Stimulated activated CD4-positive, alpha-beta T cell treated with anti-CD3 and anti-CD28 coated beads, Interleukin-1b, Interleukin-23, amount 100 ng/mL, for 48 hours (primary cell): ENCODE measurements at regions not wholly inside any gene's neighbourhood (a gene's known extent, or its start where the extent isn't known, plus 50 kb on each side); places are given as distances from the start of the nearest gene placed in this dataset.
"Not testable (repeated sequence)": the region's sequence is repeated elsewhere in the genome, so short reads cannot be mapped to it uniquely, and the experiment has no call there.

Experiments
- DNase-seq: peaks from one replicate; pipeline ENCODE4 v3.0.0-alpha.2; 2020

DNA sequence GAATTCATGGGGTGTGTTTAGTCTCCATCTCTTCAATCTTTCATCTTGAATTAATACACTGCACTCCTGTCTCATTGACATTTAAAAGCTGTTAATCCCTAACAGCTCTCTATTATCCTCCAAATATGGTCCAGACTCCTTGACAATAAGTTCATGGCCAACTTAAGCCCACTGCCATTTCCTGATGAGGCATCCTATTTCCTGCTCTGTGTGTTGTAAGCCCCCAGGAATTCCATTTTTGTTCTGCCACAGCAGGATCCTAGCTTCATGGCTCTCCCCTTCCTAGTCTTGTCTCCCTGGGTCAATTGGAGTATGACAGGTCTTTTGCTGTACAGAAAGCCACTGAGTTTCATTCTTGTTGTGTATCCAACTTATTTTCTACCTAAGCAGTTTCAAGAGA is 218.8 kb downstream of the OTUD1 start:
- no peak for DNase-seq

DNA sequence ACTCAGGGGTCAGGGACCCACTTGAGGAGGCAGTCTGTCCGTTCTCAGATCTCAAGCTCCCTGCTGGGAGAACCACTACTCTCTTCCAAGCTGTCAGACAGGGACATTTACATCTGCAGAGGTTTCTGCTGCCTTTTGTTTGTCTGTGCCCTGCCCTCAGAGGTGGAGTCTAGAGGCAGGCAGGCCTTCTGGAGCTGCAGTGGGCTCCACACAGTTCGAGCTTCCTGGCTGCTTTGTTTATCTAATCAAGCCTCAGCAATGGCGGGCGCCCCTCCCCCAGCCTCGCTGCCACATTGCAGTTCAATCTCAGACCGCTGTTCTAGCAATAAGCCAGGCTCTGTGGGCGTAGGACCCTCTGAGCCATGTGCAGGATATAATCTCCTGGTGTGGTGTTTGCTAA is 233.0 kb downstream of the OTUD1 start:
- DNase-seq, result not testable (repeated sequence)

DNA sequence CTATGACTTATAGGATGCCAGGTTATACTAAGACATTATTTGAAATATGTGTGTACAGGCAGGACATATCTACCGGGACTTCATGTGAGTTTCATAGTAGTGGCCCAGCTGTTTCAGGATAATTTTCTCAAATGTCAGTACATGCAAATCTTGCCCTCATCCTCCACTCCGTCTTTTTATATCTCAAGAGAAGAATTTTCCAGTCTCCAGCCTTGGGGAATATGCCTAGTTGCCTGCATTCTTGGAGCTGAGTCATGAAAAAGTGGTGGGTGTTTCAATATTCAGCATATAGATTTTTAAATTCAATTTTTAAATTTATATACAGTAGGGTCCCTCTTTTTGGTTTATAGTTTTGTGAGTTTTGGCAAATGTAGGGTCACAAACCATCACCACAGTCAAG is 236.7 kb downstream of the OTUD1 start:
- no peak for DNase-seq

DNA sequence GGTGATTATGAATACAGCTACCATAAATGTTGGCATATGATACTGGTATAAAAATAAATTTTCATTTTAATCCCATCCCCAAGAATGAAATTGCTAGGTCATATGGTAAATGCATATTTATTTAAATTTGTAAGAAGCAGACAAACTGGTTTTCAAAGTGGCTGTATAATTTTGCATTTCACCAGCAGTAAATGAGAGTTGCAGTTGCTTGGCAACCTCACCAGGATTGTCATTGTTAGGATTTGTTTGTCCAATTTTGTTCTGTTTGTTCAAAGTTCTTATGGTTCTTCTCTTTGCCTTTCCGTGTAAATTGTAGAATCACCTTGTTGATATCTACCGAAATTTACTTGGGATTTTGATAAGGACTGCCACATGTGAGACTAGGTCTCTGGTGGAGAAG is 237.4 kb downstream of the OTUD1 start:
- DNase-seq, result no peak

DNA sequence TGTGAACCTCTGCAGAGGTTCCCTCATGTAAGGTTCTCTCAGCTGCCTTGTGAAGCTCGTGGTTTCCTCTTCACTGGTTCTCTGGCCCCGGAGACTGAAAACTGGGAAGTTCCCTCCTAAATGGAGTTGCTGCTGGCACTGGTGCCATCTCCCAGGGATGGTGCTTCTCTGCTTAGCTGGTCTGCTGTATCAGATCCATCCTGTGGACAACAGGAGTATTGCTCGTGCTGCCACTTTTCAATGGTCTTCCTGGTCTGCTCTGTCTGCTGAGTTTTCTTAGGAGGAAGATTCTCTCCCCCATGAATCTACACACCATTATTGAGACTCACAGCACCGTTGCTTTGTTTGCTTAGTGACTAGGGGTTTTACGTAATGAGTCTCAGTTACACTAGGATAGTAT is 247.8 kb downstream of the OTUD1 start:
- DNase-seq, result no peak

DNA sequence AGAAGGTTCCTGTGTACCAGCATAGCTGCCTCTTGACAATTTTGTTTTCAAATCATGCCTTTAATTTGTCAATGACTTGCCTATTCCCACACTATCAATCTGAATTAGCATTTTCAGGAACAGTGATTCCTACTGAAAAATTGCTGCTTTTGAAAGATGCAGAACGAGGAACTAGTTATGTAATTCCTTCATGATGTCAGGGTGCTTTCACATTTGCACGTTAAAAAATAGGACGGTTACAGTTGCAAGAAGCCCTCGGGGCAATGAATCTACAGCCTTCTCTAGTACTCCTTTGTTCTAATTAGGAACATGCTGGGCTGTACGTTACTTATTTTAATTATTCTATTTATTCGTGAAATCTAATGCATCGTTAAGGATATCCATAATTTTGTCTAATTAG is 253.9 kb downstream of the OTUD1 start:
- DNase-seq, result no peak

DNA sequence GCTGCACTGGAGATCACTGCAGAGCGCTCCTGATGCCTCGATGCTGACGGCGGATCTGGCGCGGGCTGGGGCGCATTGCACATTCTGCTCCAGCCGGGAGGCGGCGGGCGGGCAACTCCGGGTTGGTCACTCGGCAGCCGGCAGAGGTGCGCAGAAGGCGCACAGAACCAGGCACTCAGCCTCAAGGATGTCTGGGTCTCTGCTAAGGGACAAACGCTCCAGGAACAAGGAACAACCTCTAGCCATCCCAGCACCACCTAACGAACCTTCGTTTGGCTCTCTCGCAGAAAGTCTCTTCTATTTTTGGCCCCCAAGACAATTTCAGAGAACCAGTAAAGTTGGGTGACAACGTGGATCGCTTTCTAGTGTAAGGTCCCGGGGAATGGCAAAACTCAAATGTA is 254.6 kb downstream of the OTUD1 start:
- DNase-seq, result peak; percentile 12

DNA sequence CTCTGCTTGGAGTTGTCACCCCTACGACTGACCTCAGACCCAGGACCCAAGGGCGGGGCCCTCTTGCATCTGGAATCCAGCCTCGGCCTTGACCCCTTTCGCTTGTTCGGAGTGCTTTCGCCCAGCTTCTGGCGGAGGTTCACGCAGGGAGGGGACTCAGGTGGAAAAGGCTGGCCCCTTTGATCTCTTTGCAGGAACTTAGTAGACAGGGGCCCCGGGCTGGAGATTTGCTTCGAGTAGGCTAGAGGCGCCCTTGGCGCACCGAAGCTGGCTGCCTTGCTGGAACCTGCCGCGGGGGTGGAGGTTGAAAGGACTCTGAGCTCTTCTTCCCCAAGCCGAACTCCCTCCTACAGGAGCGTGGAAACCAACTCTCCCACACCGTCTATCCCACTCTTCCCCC is 255.1 kb downstream of the OTUD1 start:
- no peak for DNase-seq

DNA sequence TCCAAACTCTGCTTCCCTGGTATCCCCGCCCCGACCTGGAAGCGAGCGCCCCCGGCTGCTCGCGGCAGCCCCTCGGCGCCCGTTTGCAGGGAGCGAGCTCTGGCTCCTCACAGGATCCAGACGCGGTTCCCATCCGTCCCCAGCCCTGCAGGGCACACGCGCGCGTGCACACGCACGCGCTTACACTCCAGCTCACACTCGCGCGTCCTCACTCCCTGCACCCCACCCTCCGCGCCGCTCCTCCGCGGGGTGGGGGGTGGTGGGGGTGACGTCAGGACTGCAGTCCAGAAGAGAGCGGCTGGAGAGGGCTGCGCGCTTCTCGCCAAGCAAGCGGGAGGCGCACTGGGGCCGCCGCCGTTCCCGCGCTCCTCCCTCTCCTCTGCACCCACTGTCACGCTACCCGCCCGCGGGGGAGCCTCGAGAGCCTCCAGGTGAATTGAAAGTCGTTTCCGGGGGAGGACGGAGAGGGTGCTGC is 255.6 kb downstream of the OTUD1 start:
- no peak for DNase-seq

DNA sequence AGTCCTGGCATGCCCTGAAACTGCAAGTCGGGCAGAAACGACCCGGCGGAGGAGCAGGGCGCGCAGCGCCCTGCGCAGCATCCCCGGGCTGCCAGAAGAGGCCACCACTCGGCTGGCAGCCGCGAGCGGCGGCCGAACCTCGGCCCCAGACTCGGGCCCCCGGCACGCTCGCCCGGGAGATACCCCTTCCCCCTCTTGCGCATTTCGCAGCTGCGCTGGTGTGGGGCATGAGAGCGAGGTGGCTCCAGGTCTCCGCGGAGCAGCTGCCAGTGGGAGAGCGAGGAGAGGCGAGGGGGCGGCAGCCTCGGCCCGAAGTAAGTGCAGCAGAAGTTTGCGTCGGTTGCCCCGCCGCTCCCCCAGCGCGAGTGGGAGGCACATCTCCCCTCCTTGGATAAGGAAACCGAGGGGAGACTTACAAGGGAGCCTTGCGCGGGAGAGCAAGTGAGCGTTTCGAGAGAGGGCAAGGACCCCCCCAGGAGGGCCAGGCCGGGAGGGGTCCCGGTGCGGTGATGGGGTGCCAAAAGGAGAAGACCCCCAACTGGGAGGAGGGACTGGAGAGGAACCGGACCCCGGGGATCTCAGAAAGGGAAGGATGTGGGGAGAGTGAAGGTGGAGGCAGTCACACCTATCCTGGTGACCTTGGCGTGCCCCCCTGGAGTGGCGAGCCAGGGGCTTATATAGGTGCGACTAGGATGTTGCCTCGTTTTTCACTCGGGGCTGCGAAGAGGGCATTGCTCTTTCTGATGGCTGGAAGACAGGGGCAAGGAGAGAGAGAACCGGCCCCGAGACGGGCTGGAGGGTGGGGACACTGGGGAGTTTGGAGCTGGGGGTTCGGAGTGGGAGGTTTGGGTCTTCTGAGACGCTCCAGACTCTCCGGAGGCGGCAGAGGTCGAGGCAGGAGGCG is 256.3 kb downstream of the OTUD1 start:
- DNase-seq, result no peak

DNA sequence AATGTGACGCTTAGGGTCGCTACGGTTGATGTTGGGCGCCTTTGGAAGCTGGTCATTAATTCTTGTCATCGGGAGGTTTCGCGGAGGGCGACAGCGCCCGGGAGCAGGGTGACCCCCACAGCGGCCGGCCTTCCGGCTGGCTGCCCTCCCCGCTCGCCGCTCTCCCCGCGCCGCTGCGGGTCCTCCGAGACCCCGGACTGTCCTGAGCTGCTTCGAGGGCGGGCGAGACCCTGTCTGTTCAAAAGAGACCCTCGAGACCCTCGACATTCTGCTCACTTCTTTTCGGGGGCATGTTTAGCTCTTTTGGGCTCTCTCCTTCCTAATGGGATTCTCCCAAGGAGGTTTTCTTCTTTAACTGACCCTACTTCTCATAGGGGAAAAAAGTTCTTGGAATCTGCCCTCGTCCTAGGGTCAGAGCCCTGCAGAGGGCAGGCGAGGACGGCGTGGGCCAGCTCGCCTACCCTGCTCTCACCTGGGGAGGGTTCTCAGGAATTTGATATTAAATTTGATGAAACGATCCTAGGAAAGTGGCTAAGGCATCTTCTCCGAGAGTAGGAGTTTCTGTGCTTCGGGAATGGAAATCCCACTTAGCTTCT is 257.0 kb downstream of the OTUD1 start:
- no peak for DNase-seq

DNA sequence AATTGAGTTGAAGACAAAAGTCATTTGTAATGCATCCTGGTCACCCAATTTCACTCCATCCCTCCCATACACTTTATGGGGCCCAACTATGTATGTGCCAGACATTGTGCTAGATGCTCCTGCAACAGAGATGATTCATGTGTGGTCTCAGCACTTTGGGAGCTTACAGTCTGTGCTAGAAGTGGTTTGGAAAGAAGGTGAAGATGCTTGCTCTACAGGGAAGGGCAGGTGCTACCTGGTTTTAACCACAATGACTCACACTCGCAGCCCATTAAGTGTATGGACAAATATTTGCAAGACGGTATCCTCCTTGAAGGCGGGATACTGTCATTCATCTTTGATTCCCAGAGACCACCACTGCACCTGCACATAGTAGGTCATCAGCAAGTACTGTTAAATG is 257.6 kb downstream of the OTUD1 start:
- DNase-seq, result no peak

DNA sequence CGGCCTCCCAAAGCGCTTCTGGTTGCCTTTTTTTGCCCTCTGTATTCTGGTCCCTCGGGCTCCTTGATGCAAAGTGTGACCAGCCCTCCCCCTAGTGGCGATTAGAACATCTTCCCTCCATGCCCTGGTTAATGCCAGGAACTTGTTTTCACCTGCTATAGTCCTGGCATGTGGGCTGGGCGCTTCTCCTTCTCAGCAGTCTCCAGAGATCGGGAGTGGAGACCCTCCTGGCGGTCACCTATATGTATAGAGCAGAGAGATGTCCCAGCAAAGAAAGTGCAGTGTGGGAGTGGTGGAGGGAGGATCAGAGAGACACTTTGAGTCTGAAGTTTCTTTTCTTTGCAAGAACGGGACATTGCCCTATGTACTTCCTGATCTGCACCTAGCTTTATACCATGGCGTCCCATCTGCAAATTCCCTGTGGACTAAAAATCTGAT is 264.1 kb downstream of the OTUD1 start:
- peak; percentile 57 for DNase-seq

DNA sequence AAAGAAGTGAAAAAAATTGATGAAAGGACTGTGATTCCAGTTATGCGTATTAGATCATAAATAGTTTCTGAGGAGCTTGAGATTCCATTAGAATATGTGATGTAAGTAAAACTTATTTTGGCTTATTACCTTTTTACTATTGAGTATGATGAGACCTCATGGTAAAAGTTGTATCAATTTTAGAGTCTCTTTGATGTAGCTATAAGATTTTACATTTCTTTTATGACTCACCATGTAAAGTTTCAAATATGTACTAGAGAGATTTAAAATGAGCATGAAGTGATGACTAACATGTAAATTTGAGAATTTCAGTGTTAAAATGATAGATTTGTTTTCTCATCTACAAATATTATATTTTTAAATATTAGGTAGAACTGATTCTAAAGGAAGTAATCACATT is 276.5 kb downstream of the OTUD1 start:
- DNase-seq, result no peak

DNA sequence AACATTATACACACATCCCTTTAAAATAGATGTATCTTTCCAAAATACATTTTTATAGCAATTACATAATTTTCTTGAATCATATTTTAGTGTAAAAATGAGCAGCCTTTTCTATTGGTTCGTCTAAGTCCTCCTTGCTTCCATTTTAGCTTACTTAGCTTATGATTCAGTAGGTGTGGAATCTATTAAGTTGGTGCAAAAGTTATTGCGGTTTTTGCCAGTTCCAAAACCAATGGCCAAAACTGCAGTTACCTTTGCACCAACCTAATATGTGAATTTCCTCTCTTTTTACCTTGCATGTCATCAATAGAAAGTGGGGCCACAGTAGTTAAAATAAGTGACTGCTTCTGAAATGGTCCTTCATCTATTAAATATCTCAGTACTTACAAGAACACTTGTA is 279.0 kb downstream of the OTUD1 start:
- DNase-seq, result no peak

DNA sequence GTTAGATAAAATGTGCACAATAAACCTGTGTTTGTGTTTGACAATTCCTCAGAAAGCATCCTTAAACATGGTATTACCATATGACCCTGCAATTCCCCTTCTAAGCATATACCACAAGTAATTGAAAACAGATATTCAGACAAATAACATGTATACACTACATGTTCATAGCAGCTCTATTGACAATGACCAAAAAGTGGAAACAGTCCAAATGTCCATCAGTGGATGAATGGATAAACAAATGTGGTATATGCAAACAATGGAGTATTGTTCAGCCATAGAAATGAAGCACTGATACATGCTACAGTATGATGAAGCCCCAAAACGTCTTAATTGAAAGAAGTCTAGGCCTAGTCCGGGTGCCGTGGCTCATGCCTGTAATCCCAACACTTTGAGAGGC is 280.1 kb downstream of the OTUD1 start:
- DNase-seq, result no peak

DNA sequence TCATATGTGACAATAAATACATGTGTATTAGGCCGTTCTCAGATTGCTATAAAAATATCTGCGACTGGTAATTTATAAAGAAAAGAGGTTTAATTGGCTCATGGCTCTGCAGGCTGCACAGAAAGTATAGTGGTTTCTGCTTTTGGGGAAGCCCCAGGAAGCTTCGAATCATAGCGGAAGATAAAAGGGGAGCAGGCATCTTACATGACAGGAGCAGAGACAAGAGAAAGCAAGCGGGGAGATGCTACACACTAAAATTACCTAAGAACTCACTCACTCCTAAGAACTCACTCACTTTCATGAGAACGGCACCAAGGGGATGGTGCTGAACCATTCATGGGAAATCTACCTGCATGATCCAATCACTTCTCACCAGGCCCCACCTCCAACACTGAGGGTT is 284.9 kb downstream of the OTUD1 start:
- DNase-seq, result no peak

DNA sequence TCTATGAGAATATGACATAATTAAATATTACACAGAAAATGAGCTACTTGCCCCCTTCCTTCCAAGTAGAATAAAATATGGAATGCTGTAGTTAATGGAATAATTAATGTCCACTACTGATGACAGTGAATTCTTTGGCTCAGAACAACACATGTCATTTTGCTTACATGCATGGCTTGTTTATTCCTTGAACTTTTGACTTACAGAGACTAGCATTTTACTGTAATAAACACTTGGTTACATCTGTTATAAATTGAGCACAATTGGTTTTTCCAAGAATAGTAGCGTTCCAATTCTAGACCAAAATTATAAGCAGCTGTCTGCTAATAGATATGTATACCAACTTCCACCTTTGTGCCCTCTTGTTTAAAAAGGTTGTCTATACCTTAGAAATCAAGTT is 286.7 kb downstream of the OTUD1 start:
- DNase-seq, result no peak

DNA sequence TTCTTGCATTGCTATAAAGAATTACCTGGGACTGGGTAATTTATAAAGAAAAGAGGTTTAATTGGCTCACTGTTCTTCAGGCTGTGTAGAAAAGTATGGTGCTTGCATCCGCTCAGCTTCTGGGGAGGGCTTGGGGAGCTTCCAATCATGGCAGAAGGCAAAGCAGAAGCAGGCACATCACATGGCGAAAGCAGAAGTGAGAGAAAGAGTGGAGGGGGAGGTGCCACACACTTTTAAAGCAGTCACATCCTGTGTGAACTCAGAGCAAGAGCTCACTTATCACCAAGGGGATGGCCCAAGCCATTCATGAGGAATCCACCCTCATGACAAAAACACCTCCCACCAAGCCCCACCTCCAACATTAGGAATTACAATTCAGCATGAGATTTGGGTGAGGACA is 303.5 kb downstream of the OTUD1 start:
- no peak for DNase-seq

DNA sequence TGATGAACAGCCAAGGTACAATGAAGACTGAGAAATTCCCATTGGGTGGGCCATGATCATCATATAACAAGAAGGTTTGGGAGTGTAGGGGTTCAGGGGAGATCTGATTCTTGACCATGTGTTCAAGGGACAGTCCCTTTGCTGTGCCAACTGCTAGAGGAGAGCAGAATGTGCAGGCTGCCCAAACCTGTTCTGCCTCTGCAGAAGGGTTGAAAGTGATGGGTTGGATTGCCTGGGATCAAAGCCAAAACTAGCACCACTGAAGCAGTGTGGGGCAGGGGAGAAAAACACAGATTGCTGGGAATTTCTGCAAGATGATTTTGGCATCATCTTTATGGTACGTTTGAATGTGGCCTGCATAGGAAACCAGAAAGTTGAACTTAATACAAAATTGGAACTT is 303.9 kb downstream of the OTUD1 start:
- no peak for DNase-seq

DNA sequence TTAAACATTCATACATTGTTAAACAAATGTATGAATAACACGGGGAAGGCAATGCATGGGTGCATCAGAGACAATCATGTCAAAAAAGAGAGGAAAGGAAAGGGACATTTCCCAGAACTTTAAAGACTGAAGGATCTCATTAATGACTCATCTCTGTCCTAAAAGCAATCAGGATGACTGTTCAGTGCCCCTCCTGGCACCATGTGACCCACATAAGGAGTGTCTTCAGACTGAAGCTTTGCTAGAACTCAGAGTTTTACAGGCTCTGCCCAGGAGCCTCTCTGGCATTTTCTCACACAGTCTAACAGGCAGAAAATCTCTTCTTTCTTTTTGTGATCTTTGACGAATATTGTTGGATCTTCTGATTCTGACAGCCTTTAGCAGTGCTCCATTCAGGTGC is 315.3 kb downstream of the OTUD1 start:
- no peak for DNase-seq

DNA sequence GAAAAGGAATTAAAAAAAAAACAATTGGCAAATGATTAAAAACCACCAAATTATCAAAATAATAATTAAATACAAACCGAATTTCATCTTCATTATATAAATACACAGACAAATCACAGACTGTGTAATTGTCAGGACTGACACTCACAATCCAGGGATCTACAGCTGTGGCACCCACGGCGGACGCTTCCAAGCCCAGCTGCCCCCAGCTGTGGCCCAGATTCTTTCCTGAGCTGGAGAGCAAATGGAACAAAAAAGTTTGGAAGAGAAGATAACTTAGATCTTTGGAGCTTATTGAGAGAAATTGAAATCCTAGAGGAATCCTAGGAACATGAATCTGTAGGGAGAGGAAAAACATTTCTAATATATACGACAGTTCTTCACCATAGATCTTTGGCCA is 316.1 kb downstream of the OTUD1 start:
- DNase-seq, result no peak

DNA sequence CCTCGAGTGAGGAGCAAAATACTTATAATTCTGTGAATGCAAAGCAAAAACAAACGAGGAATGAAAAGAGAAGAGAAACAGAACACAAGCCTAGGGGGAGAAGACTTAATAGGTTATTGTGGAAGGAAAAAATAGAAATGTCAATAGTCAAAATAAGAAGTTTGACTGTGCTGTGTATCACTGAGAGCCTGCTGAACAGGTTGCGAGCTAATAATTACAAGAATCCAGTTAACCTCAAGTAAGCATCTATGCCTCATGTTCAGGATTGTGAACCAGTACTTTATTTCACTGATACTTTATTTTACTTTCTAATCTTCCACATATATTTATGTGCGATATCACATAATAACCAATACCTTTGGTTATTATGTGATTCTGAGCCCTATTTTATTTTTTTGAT is 316.7 kb downstream of the OTUD1 start:
- DNase-seq, result no peak

DNA sequence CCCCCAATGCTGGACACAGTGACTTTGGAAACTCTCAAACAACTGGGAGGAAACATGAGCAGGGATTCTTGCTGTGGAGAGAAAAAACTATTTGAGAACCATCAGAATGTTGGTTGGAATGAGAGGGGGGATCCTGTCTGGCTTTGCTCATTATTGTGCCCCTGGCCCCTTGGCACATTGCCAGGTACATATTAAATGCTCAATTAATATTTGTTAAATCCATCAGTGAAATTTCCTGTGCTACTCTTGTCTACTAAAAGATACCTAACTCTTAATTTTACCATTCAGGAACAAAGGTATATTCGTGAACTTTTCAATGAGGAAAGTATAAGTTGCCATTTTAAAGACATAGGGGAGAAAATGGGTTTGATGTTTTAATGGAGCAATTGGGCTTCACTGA is 329.4 kb downstream of the OTUD1 start:
- no peak for DNase-seq

DNA sequence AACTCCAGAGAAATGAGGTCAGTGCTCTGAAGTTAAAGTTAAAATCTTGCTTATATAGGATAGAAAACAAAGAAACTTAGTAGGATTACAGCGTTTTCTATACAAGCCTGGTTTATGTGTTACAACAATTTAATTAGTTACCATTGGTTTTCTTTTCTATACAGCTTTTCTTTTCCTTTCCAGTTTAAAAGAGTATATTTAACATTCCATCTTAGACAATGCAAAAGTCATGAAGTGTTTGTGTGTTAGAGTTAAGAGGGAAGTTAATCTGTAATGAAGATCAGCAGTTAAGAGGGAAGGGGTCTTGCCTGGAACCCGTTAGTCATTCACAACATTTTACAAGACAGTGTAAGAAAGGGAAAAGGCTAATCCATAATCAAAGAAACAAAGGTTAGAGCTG is 338.3 kb downstream of the OTUD1 start:
- DNase-seq, result no peak
